Spinal cord (tissue), 9 donors: ENCODE measurements at regions not wholly inside any gene's neighbourhood (a gene's known extent, or its start where the extent isn't known, plus 50 kb on each side); places are given as distances from the start of the nearest gene placed in this dataset.

Experiments used
- DNase-seq, 6 donors: peaks; one replicate each; pipeline versions ENCODE4 v3.0.0 to v3.0.0-alpha.2; 2013 to 2015; ENCODE audit warnings: low spot score in 6 of 6, low read depth in 4 of 6
- H3K27ac ChIP-seq: one replicate; pipeline ENCODE4 v1.5.1; 2013; ENCODE audit warnings: low read depth, low read length, control low read depth
- H3K27me3 ChIP-seq: one replicate; pipeline ENCODE4 v1.6.1; 2013; ENCODE audit warnings: low read length; ENCODE audit not compliant: control insufficient read depth, insufficient read depth
- H3K36me3 ChIP-seq: one replicate; pipeline ENCODE4 v1.6.1; 2013; ENCODE audit warnings: low read length; ENCODE audit not compliant: control insufficient read depth, insufficient read depth
- H3K4me1 ChIP-seq: one replicate; pipeline ENCODE4 v1.6.1; 2013; ENCODE audit warnings: low read length; ENCODE audit not compliant: control insufficient read depth, insufficient read depth
- H3K4me3 ChIP-seq: one replicate; pipeline ENCODE4 v1.5.1; 2013; ENCODE audit warnings: low read depth, low read length, control low read depth
- H3K9me3 ChIP-seq: one replicate; pipeline ENCODE4 v1.6.1; 2013; ENCODE audit warnings: low read length; ENCODE audit not compliant: control insufficient read depth, insufficient read depth
- WGBS: methylation state at CpG from one replicate; pipeline ENCODE4 v1.1.5; 2013; ENCODE audit warnings: missing lambda C conversion rate; ENCODE audit not compliant: insufficient coverage; 5-methylcytosine and 5-hydroxymethylcytosine counted together
- donor health status: healthy.

DNA sequence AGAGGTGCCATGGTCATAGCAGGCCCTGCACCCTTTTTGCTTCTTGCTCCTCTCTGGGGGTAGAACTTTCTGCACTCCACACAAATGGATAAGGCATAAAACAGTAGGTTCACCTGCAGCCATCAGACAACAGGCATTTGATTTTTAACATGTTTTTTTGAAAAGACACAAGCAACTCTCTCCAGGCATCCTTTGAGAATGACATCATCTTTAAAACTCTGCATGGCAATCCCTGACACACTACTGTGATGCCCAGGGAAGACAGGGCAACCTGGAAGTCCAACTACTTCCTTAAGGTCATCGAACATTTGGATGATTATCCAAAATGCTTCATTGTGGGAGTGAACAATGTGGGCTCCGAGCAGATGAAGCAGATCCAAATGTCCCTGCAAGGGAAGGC is 82.8 kb downstream of the SKA1 start:
- Histone ChIP-seq H3K4me1 (peaks cover 7% of the 10 kb centered on the region), H3K27me3 (no peaks in the 10 kb centered on the region), H3K4me3 (no peak overlapping the region), H3K9me3 (no peaks in the 10 kb centered on the region), H3K27ac (no peak overlapping the region), H3K36me3 (no peaks in the 10 kb centered on the region)
- no peak for DNase-seq
- 95% methylated on average over 2 of the region's 2 CpGs for WGBS

DNA sequence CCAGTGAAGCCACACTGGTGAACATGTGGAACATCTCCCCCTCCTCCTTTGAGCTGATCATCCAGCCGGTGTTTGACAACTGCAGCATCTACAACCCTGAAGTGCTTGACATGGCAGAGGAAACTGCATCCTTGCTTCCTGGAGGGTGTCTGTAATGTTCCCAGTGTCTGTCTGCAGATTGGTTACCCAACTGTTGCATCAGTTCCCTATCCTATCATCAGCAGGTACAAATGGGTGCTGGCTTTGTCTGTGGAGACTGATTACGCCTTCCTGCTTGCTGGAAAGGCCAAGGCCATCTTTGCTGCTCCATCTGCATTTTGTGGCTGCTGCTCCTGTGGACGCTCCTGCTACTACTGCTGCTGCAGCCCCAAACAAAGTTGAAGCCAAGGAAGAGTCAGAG is 83.5 kb downstream of the SKA1 start:
- no peaks in the 10 kb centered on the region for H3K36me3 ChIP-seq
- H3K27ac ChIP-seq, result no peak overlapping the region
- WGBS, result 94% methylated on average over 2 of the region's 3 CpGs
- DNase-seq, result no peak
- H3K4me3 ChIP-seq, result no peak overlapping the region
- no peaks in the 10 kb centered on the region for H3K27me3 ChIP-seq
- H3K4me1 ChIP-seq, result peaks cover 7% of the 10 kb centered on the region
- no peaks in the 10 kb centered on the region for H3K9me3 ChIP-seq

DNA sequence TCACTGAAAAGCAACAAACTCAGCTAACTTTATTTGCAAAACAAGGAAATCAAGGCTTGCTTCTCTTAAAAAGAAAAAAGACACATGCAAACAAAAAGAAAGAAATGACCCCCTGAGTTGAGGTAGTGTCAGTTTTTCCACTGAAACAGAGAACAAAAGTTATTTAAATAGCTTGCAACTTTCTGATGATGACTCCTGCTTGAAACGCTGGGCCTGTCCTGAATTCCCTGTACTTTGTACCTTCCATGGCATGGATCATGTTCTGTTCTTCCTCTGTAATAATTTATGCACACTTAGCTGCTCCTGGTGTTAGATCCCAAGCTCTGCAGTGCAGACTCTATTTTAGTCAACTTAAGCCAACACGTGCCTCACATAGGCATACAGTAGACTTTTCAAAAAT is 84.0 kb downstream of the SKA1 start:
- 60% methylated on average over 2 of the region's 2 CpGs for WGBS
- no peaks in the 10 kb centered on the region for H3K9me3 ChIP-seq
- no peaks in the 10 kb centered on the region for H3K36me3 ChIP-seq
- DNase-seq, result no peak
- H3K4me1 ChIP-seq, result peaks cover 7% of the 10 kb centered on the region
- H3K27ac ChIP-seq, result no peak overlapping the region
- H3K27me3 ChIP-seq, result no peaks in the 10 kb centered on the region
- H3K4me3 ChIP-seq, result no peak overlapping the region

DNA sequence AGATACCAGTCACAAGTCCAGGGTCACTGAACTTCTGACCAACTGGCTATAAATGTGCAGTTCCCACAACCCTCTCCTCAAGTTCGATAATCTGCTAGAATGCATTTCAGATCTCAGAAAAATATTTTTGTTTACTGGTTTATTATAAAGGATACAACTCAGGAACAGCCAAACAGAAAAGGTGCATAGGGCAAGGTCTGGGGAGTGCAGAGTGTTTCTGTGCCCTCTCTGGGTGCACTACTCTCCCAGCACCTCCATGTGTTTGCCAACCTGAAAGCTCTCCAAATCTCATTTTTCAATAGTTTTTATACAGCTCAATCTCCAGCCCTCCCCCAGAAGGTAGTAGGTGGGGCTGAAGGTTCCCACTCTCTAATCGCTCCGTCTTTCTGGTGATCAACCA is 85.2 kb downstream of the SKA1 start:
- no peak for DNase-seq
- H3K27me3 ChIP-seq, result no peaks in the 10 kb centered on the region
- H3K36me3 ChIP-seq, result no peaks in the 10 kb centered on the region
- WGBS, result no CpG with 5 or more reads among the region's 3 CpGs
- no peak overlapping the region for H3K27ac ChIP-seq
- no peaks in the 10 kb centered on the region for H3K4me1 ChIP-seq
- H3K9me3 ChIP-seq, result no peaks in the 10 kb centered on the region
- no peak overlapping the region for H3K4me3 ChIP-seq

DNA sequence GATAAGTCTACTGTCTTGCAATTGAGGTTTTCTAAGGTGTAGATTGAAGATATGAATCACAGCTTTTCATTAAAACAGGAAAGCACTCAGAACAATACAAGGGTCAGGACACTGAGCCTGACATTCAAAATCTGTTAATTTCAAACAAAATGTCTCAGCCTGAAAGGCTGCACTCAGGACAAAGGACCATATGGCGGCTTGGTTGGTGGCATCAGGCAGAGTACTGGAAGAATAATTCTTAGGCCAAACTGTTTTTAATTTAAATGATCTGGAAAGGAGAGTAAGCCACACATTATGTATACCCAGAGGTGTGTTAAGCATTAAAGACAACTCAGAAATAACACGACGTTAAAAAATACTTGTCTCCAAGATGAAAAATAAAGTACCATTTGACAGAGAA is 85.9 kb downstream of the SKA1 start:
- Histone ChIP-seq H3K27me3 (no peaks in the 10 kb centered on the region), H3K27ac (no peak overlapping the region), H3K4me3 (no peak overlapping the region), H3K36me3 (no peaks in the 10 kb centered on the region), H3K9me3 (no peaks in the 10 kb centered on the region), H3K4me1 (no peaks in the 10 kb centered on the region)
- no CpG with 5 or more reads among the region's 3 CpGs for whole genome bisulfite sequencing
- no peak for DNase-seq

DNA sequence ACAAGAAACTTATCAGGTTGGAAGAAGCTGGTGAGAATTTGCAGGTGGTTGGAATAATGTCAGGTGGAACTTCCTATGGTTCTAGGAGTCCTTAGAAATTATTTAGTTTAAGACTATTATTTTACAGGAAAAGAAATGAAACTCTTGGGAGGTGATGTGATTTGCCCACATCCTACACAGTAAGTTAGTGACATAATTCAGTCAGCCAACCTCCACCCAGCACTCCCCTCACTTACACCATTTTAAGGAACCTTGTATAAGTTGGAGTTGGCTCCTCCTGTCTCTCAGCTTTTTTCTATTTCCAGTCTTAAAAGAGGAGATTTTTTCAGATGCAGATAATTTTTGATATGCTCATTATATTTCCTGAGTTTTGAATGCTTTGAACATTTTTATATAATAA is 86.4 kb downstream of the SKA1 start:
- H3K27me3 ChIP-seq, result no peaks in the 10 kb centered on the region
- no peaks in the 10 kb centered on the region for H3K9me3 ChIP-seq
- no peaks in the 10 kb centered on the region for H3K36me3 ChIP-seq
- no peak overlapping the region for H3K27ac ChIP-seq
- no peaks in the 10 kb centered on the region for H3K4me1 ChIP-seq
- DNase-seq, result no peak
- no peak overlapping the region for H3K4me3 ChIP-seq

DNA sequence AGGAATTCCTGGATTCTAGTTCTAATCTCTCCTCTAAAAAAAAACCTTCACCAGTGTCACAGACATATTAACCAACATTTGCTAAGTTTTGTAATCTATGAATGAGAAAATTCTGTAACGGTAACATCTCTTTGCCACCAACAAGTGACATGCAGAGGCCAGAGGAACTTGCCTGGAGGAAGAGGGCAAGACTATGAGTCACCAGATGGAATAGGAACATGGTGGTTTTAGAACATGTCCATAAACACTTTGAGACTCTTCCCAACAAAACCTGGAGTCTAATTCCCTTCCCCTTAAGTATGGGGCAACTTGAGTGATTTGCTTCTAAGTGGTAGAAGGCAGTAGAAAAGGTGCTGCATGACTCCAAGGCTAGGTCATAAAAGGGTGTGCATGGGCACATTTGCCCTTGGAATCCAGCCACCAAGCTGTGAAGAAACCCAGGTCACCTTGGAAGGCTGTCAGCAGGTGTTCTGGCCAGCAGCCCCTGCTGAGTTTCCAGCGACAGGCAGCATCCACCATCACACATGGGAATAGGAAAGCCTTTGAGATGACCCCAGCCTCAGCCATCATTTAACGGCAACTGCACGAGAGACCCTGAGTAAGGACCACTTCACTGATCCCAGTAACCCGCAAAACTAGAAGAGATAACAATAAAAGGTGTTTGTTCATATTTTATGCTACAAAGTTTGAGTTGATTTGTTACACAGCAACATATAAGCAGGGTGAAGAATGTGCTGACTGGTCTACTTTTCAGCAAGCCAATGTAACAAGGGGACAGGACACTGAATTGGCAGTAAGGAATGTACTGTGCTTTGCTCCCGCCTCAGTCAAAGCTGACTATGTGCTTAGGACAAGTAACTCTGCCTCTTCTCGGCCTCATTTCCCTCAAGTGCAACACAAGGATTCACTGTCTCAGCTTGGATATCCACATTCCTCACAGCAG is 90.6 kb downstream of the SKA1 start:
- no peak for DNase-seq
- Histone ChIP-seq H3K27ac (no peak overlapping the region), H3K36me3 (no peaks in the 10 kb centered on the region), H3K9me3 (no peaks in the 10 kb centered on the region), H3K4me1 (no peaks in the 10 kb centered on the region), H3K4me3 (no peak overlapping the region), H3K27me3 (no peaks in the 10 kb centered on the region)
- whole genome bisulfite sequencing, result 92% methylated on average over 3 of the region's 7 CpGs

DNA sequence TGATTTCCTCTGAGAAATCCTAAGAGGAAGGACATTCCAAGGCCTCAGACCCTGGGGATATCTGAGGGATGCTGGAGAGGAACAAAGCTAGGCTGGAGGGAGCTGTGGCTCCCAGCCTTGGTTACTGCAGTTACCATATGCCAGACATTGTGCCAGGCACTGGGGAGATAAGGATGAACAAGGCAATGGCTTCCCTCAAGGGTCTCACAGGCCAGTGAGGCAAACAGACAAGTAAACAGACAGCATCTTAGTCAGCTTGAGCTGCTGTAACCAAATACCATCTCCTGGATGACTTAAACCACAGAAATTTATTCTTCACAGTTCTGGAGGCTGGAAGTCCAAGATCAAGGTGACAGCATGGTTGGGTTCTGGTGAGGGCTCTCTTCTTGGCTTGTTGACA is 91.8 kb downstream of the SKA1 start:
- H3K4me3 ChIP-seq, result no peak overlapping the region

DNA sequence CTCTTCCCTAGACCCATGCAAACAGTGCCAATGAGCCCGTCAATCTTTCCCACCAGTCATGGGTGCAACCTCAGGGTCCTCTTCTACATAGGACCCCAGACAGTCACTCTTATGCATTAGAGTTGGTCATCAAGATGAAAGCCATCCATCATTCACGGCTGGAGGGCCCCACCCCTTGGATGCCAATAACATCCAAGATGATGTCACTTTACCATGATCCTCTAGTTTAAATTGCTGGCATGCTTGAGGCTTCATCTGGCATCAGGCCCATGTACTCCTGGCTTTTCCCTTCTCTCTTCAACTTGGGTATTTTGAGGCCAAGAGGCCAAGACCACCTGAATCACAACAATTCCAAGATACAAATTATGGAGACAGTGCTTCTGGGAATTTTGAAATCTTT is 91.1 kb upstream of the MAPK4 start:
- H3K27ac ChIP-seq, result no peak overlapping the region
- H3K36me3 ChIP-seq, result no peaks in the 10 kb centered on the region
- WGBS, result 89% methylated on average over 2 of the region's 2 CpGs
- H3K4me3 ChIP-seq, result no peak overlapping the region
- H3K27me3 ChIP-seq, result no peaks in the 10 kb centered on the region
- peaks cover under 1% of the 10 kb centered on the region for H3K4me1 ChIP-seq
- H3K9me3 ChIP-seq, result no peaks in the 10 kb centered on the region
- no peak for DNase-seq

More for the DNA sequence above, 91.8 kb downstream of the SKA1 start:
- Histone ChIP-seq H3K27me3 (no peaks in the 10 kb centered on the region), H3K9me3 (no peaks in the 10 kb centered on the region), H3K27ac (no peak overlapping the region), H3K4me1 (no peaks in the 10 kb centered on the region), H3K36me3 (no peaks in the 10 kb centered on the region)
- DNase-seq, result no peak

DNA sequence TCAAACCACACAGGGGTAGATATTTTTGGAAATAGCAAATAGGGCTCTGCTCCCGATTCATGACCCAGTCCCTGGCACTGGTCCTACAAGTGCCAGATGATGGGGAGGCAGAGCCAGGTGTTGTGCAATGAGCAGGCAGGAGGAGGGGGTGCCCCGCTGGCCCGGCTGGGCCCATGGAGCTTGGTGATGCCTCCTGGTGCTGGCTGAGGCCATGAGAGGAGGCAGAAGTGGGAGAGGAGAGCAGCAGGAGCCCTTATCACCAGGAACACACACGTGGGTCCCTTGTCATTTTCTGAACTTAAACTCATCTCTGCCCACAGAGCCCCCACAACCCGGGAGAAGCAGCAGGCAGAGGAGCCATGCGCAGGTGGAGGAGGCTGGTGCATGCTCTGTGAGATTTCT is 90.5 kb upstream of the MAPK4 start:
- H3K4me1 ChIP-seq, result peaks cover 6% of the 10 kb centered on the region
- 87% methylated on average over 4 of the region's 6 CpGs for WGBS

More for the DNA sequence above, 90.5 kb upstream of the MAPK4 start:
- Histone ChIP-seq H3K9me3 (no peaks in the 10 kb centered on the region), H3K27me3 (no peaks in the 10 kb centered on the region), H3K27ac (no peak overlapping the region), H3K36me3 (no peaks in the 10 kb centered on the region), H3K4me3 (no peak overlapping the region)
- no peak for DNase-seq
